ENCODE measurements at regions not wholly inside any gene's neighbourhood (a gene's known extent, or its start where the extent isn't known, plus 50 kb on each side); places are given as distances from the start of the nearest gene placed in this dataset.
"Not testable (repeated sequence)": the region's sequence is repeated elsewhere in the genome, so short reads cannot be mapped to it uniquely, and the experiment has no call there.

- FAIRE-seq (no peak), DNase-seq (ENCODE audit: extremely low spot score, insufficient read length, low read depth) (no peak)
Measured at GRCh38 chr3:81913886-81914663, 152.6 kb upstream of the GBE1 start.

DNA sequence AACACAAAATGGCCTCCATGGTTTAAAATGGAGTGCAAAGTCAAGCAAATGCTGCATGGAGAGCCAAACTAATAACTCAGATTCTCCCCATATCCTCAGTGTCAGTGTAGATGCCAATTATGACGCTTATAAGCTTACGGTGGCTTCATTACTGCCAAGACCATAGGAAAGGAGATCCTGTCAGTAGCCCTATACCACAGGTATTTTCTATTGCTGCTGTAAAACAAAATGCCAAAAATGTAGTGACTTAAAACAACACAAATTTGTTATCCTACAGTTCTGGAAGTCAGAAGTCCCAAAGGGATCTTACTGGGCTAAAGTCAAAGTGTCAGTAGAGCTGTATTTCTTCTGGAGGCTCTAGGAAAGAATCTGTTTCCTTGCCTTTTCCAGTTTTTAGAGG, 149.8 kb upstream of the GBE1 start:
- DNase-seq (ENCODE audit: extremely low spot score, insufficient read length, low read depth), result no peak
- FAIRE-seq, result no peak

DNA sequence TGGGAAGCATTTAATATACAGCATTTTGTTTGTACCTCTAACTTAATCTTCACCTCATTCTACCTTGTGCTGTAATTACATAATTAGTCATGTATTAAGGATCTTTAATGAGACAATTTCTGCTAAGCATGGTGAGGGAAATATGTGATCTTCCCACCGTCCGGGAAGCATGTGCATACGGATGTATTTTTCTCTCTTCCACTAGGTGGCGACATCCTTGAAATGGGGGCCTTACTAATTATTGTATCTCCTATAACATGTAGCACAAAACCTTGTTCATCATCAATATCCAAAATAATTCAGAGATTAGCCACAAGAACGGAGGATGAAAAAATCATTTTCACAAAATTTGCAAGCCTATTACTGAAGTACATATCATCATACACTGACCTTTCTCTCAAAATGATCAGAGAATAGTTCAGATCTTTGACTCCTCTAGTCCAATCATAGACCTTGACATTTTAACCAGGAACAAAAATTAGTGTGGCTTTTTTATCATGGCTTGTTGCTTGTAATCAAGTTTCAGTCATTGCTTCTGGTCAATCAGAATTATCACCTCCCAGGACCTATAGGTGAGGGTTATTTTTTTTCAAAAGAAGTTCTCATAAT, 148.9 kb upstream of the GBE1 start:
- FAIRE-seq (peak; percentile 85), DNase-seq (ENCODE audit: extremely low spot score, insufficient read length, low read depth) (no peak)

- FAIRE-seq (no peak), DNase-seq (ENCODE audit: extremely low spot score, insufficient read length, low read depth) (no peak)
Measured at GRCh38 chr3:81909796-81910195, 148.4 kb upstream of the GBE1 start.

DNA sequence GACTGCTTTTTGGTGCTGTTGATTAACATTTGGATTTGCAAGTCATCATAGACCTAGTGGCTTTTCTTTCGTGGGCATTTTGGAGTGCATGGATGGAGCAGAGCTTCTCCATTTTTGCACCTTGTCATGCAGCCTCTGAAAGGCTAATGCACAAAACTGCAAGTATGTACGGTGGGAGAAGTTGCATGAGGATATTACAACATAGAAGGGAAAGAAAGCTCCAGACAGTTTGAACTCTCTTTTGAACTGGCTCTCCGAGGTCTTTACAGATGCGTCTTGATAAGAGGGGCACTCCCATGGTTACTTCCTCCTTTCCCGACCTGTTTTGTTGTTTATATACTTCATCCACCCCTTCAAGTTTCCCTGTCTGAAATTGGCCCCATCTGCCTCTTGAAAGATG, 147.1 kb upstream of the GBE1 start:
- FAIRE-seq, result no peak
- DNase-seq (ENCODE audit: extremely low spot score, insufficient read length, low read depth), result no peak

GRCh38 chr3:81898336-81898735, 136.9 kb upstream of the GBE1 start:
- DNase-seq (ENCODE audit: extremely low spot score, insufficient read length, low read depth), result no peak
- FAIRE-seq, result no peak

GRCh38 chr3:81894598-81894997, 133.2 kb upstream of the GBE1 start:
- FAIRE-seq (no peak), DNase-seq (ENCODE audit: extremely low spot score, insufficient read length, low read depth) (no peak)

DNA sequence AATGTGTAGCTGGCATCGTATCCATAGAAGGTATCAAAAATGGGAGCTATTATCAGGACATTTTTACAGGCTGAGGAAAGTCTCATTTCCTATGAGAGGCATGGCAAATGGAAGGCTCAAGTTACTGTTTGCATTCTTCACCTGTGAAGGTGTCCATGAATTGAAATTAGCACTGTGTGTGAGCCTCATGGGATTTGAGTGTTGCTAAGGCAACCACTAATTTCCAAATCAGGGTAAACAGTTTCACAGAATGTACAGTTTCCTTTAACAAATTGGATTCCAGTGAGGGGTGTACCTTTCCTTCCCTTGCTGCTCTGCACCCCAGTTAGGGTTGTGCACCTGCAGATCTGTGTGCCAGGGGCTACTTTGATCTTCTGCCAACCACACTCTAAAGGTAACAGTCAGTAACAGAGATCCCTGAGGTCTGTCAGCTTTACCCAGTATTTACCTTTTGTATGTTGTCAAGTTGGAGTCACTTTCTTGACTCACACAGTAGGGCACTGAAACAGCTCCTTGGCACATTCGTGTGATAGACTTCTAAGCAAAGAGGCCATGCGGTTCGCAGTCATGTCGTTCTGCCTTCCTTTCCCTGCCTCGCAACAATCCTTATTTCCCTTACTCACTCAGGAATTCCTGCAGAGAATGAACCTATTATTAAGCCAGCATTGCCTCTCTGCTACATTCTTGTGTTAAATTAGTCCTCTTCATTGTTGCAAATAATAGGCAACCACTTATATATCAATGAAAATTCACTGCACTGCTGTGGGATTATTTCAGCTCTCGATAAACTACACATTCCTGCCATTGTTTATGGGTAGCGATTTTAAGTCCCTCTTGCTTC, 129.8 kb upstream of the GBE1 start:
- no peak for FAIRE-seq

DNA sequence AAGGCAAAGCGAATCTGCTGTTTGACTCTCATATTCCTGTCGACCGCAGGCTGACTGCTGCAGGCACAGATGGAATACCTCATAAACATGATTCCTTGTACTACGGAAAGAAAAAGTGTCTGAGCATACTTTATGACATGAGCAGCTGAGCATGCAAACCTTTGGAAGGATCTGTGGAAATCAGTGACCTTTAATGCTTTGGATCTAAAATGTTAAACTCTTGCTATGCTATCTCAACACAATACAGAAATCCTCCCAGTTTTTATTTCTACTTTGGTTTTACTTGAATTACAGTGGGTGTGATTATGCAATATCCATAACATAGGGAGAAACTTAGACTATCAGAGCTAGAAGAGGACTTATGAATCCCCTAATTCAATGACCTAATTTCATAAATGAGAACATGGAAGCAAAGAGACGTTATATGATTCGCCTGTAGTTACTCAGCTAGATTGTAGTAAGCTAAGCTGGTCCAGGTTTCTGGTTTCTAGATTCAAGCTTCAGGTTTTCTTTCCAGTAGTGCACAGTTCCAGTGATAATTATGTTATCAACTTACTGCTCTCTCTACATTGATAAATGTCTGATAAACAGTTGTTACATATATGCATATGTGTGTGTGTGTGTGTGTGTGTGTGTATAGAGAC, 127.6 kb upstream of the GBE1 start:
- FAIRE-seq, result no peak

More for the DNA sequence above, 129.8 kb upstream of the GBE1 start:
- no peak for DNase-seq (ENCODE audit: extremely low spot score, insufficient read length, low read depth)

DNA sequence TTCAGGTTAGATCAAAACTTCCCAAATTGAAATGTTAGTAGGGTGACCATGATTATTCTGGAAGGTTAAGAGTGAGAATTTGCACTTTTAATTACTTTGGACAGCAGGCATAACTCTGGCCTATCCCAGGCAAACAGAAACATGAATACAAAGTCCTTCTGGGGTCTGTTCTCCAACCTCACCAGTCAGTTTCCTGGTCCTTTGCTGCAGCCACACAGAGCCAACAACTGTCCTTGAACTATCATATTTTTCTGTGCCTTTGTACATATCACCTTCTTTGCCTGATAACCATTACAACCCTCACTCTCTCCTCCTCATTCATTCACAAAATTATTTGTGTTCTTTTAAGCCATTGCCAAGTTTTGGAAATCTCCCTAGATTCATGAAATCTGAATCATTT, 126.0 kb upstream of the GBE1 start:
- no peak for DNase-seq (ENCODE audit: extremely low spot score, insufficient read length, low read depth)
- no peak for FAIRE-seq

More for the DNA sequence above, 127.6 kb upstream of the GBE1 start:
- no peak for DNase-seq (ENCODE audit: extremely low spot score, insufficient read length, low read depth)

DNA sequence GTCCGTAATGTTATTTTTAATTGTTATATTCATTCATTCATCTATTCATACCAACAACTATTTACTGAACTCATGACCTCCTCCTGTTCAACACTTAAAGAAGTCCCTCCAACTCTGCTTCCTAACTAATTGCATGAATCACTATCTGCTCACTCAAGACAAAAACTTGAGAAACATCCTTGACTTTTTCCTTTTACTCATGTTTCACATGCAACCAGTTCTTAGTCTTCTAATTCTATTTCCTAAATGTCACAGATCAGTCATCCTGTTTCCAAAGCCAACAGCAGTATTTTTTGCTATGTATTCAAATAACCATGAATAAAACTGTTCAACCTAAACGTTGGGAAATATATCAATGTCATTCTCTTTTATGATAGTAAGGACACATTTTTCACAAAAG, 124.6 kb upstream of the GBE1 start:
- no peak for FAIRE-seq

DNA sequence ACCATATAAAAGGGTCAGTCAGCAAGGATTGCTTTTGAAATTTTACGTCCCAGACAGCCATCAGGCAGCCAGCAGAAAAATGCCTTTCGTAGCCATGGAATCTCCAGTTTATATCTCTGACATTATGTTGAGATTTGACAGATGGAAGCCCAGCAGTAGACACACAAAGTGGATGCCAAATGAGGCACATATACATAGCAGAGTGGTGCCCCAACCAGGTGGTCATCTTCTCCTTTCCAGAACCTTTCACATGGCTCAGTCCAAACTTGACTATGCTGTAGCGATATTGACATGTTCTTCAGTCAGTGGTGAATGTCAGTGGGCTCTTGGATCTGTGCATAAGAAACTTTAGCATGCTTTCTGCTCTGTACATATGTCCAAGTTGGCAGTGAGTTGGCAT, 123.3 kb upstream of the GBE1 start:
- FAIRE-seq (no peak), DNase-seq (ENCODE audit: extremely low spot score, insufficient read length, low read depth) (no peak)

More for the DNA sequence above, 124.6 kb upstream of the GBE1 start:
- DNase-seq (ENCODE audit: extremely low spot score, insufficient read length, low read depth), result no peak

GRCh38 chr3:81876826-81877225, 115.4 kb upstream of the GBE1 start:
- FAIRE-seq, result no peak
- no peak for DNase-seq (ENCODE audit: extremely low spot score, insufficient read length, low read depth)

DNA sequence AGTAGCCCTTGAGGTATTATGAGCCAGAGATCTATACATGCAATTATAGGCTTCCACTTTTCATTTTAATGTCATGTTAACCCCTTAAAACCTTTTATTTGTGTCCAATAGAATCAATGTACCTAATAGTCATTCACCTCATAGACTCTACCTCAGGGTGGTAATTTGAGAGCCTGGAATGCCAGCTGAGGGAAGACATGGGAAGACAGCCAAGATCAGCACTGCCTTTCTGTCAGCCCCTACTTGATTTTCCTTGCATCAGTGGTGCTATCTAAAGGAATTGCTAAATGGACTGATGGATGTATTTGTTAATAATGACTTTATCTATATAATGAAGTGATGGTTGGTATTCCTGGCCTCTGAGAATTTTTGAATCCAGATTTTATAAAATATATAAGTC, 113.3 kb upstream of the GBE1 start:
- no peak for FAIRE-seq

DNA sequence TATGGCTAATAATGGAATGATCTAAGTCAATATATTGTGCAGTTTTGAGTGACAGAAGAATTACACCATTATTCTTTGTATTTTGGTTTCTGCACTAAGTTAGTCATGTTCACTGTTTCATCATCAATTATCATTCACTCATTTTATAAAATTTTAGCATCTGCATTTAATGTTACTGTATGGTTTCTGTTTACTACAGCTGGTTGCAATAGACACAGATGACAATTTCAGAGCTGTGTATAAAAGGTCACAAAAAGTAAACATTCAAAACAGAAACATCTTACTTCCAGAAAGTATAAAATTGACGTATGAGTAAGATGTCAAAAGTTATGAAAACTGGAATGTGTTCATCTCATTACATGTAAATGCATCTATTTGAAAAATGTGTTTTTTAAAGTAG, 111.1 kb upstream of the GBE1 start:
- FAIRE-seq, result no peak

More for the DNA sequence above, 113.3 kb upstream of the GBE1 start:
- no peak for DNase-seq (ENCODE audit: extremely low spot score, insufficient read length, low read depth)

GRCh38 chr3:81871358-81872155, 110.1 kb upstream of the GBE1 start:
- FAIRE-seq, result no peak
- no peak for DNase-seq (ENCODE audit: extremely low spot score, insufficient read length, low read depth)

More for the DNA sequence above, 111.1 kb upstream of the GBE1 start:
- DNase-seq (ENCODE audit: extremely low spot score, insufficient read length, low read depth), result no peak

DNA sequence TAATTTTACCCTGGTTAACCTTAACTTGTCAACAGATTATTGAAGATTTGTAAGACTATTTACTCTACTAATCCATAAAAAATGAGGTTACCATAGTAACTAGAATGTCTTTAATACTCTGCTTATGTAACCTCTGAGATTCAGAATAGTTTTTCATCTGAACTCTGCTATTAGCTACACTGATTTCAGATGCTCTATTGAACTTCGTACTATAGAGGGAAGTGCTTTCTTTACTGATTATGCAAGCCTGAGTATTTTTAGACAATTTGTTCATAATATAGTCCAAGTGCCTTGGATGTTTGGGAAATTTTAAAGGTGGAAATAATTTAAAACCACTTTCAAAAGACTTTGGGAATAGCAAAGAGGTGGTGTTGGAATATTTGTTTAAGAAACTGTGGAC, 107.9 kb upstream of the GBE1 start:
- FAIRE-seq, result no peak
- DNase-seq (ENCODE audit: extremely low spot score, insufficient read length, low read depth), result no peak

DNA sequence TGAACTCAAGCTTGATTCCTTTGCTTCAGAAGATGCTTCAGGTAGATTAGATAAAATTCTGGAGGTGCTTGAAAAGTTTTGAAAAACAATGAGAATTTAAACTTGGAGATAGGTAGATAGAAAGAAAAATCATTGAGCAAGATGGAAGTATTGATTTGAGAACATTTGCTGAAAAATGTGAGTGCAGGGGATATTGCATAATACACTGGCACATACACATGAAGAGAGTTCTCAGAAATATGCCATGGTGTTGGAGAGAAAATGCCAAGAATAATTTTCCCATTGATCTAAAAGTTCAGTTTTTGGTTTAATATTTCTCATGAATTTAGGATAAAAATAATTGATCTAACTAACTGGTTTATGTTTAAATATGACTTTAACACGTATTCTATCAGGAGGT, 107.2 kb upstream of the GBE1 start:
- FAIRE-seq, result no peak
- DNase-seq (ENCODE audit: extremely low spot score, insufficient read length, low read depth), result no peak

DNA sequence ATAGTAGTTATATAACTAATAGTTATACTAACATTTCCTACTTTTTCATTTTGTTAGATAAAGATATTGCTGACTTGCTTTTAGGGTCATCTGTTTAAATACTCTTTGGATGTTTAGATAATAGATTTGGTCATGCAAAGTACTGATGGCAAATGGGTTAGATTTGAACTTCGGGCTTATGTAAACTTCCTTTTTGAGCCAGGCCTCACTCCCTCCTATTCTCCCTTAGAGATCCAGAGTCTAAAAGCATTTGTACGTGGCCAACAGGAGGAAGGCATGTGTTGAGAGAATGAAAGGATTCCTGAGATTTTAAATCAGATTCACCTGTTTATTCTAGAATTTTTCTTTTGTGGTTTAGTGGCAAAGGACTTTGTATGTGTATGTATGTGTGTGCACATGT, 106.4 kb upstream of the GBE1 start:
- DNase-seq (ENCODE audit: extremely low spot score, insufficient read length, low read depth) (no peak), FAIRE-seq (no peak)

GRCh38 chr3:81865164-81865563, 103.7 kb upstream of the GBE1 start:
- DNase-seq (ENCODE audit: extremely low spot score, insufficient read length, low read depth); FAIRE-seq: not testable (repeated sequence)
